ENCODE measurements at regions not wholly inside any gene's neighbourhood (a gene's known extent, or its start where the extent isn't known, plus 50 kb on each side); places are given as distances from the start of the nearest gene placed in this dataset.

GRCh38 chr1:11338284-11338924 is 65.4 kb downstream of the UBIAD1 start:
- no peak for DNase-seq

DNA sequence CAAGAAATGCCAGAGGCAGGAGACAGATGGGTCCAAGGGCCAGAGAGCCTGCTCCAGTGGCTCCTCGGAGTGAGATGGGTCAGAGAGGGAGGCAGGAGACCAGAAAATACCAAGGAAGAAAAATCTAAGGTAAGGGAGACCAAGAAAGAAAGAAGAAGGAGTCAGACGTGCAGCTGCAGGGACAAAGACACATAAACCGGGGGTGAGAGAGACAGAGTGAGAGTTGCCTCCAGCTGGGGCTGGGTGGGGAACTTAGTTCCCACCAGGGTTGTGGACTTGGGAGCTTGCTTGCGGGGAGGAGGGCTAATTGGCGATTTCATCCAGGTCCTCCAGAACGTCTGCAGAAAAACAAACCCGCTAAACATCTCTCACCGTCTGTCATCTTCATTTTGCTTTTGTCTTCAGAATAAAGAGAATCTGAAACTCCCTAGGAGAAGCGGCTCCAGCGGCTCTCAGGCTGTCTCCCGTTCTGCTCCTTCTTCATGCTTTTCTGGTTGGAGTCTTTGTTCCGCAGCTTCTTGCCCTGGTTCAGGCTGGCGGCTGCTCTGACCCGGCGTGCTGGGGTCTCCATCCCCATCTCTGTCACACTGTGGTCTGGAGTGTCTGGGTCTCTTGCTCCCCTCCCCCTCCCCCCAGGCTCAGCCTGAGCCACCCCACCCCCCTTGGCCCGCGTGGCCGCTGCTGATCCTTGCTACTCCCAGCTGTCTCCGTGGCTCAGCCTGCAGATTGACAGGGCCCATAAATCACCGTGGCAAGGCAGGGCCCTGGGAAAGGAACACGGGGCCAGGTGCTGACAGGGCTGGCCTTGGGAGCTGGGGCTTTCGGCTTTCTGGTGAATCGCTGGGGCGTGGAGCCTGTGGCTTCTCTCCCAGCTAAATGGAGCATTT is 66.6 kb downstream of the UBIAD1 start:
- DNase-seq: peak; percentile 41

DNA sequence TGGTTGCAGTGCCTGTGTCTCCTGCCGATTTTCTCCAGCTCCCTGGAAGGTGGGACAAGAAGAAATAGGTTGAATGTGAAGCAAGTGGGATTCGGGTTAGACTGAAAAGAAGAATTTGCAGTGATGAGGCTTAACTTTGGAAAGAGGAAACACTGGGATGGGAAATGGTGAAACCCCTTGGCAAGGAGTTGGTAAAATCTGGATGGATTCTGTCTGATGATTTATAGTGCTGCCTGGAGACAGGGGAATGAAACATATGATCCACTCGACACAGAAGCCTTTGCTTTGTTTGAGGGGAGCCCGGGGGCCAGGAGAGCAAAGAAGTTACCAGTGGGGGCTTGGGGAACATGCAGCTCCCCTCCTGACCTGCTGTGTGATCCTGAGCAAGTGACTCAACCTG is 67.2 kb downstream of the UBIAD1 start:
- no peak for DNase-seq

DNA sequence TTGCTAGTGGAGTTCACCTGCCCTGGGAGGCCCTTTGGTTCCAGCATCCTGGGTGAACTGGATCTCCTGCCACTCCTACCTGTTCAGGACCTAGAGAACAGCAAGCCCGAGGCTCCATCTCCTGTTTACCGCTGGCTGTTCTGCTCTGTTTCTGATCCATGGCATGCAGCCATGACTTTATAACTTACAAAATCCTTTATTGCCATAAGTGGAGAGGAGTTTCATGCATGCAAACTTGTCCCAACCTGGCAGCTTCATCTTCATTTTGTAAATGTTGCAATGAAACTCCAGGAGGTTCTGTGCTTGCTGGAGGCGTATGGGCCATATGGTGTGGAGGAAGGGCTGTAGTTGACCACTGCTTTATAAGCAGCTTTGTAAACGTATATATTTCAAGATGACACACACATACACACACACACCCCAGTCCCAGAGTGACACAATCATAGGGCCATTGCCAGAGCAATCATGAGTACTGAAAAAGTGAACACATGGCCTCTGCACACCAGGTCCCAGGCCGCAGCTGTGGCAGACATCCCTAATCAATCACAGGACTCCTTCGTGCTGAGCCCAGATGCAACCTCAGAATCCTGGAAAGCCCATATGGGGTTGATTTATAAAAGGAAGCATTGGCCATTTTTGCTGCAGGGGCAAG is 69.0 kb downstream of the UBIAD1 start:
- DNase-seq: no peak

GRCh38 chr1:11342621-11343032 is 69.6 kb downstream of the UBIAD1 start:
- peak; percentile 16 for DNase-seq

DNA sequence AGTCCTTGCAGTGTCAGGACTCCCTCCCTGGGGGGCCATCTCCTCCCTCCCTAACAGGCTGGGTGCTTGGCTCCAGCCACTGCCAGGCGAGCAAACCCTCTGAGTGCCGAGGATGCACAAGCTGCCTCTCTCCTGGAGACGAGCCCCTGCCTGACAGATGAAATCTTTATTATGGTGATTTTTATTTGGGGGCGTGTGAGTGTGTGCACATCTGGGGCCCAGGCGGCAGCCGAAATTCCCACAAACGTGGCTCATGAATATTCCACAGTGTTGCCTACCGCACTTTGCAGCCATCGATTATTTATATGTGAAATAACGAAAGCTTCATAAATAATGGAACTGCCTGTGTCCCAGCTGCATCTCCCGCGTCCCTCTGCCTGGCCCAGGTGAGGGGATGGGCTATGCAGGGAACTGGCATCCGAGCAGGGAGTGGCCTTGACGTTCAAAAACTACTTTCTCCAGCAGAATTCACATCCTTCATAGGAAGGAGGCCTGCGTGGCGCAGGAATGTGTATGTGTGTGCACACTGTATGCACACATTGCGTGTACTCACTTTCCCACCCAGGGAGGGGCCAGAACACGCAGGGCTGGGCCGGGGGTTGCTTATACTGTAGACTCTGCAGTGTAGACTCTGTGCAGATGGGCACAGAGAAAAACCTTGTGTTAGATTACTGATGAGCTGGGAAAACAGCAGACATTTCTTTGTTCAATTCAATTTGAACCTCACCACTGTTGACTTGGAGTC is 73.1 kb downstream of the UBIAD1 start:
- no peak for DNase-seq

- no peak for DNase-seq
Measured at GRCh38 chr1:11350265-11350664, 77.3 kb downstream of the UBIAD1 start.

- DNase-seq: no peak
Measured at GRCh38 chr1:11352058-11352715, 79.2 kb downstream of the UBIAD1 start.

DNA sequence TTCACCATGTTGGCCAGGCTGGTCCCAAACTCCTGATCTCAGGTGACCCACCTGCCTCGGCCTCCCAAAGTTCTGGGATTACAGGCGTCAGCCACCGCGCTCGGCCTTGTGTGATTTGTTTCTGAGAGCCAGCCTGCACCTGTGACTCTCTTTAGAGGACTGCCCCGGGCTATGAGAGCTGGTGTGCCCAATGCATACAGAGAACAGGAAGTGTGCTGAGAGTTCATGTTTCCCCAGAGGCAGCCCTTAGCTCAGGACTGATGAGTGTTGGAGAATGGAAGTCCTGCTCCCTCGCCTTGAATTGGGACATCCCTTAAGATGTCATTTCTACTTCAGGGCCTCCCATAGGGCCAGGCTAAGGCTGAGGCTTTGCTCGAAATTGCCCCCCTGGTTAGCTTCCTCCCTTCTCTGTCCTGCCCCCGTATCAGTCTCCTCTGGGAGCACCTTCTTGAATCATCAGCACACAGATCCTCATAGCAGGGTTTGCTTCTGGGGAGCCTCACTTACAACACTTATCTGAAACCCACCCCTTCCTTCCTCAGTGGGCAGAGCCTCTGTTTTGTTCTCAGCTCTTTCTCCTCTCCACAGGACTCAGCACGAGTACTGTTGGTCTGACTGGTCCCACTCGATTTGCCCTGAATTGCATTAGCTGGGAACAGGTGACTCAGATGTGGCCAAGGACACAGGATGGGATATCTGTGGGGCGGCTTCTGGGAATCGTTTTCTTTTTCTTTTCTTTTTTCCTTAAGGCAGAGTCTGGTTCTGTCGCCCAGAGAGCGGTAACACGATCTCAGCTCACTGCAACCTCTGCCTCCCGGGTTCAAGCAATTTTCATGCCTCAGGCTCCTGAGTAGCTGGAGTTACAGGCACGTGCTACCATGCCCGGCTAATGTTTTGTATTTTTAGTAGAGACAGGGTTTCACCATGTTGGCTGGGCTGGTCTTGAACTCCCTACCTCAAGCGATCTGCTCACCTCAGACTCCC is 80.1 kb downstream of the UBIAD1 start:
- no peak for DNase-seq

- no peak for DNase-seq
Measured at GRCh38 chr1:11354893-11355553, 82.0 kb downstream of the UBIAD1 start.

DNA sequence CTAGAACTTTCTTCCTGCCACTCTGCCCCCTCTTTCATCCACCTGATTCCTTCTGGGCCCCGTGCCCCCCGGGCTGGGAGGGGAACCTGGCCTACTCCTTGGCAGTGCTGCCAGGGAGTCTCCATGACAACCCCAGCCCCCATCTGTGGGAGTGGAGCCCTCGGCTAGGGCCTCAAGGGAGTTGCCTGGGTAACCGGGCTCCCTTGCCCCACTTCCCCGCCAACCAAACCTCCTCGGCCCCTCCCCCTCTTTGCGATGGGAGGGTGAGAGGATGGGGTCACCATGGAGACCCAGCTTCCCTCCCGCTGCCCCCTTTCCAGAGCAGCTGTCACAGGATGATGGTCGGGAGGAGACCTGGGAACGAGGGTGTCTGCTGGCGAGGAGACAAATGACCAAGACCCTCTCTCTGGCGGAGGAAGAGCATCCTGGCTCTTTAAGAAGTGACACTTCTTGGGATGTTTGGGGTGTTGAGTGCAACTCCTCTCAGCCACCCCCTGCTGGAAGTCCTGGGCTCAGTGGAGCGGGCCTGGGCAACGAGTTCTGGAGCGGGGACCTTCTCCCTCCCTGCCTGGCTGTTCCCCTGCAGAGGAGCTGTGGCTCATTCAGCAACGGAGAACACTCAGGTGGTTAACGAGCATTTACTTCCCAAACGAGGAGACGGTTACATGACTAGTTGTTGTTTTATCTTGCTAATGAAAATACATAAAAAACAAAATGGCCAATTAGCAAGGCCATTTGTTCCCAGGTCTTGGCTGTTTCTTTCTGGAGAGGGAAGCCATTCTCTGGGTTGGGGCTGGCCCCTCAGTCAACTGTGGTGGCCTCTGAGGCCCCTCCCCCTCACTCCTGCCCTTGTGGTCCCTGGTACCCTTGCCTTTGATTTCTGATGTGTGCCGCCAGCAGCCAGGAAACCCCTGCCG is 82.8 kb downstream of the UBIAD1 start:
- DNase-seq: no peak

GRCh38 chr1:11357276-11357675 is 84.3 kb downstream of the UBIAD1 start:
- no peak for DNase-seq

- no peak for DNase-seq
Measured at GRCh38 chr1:11358984-11359383, 86.0 kb downstream of the UBIAD1 start.

DNA sequence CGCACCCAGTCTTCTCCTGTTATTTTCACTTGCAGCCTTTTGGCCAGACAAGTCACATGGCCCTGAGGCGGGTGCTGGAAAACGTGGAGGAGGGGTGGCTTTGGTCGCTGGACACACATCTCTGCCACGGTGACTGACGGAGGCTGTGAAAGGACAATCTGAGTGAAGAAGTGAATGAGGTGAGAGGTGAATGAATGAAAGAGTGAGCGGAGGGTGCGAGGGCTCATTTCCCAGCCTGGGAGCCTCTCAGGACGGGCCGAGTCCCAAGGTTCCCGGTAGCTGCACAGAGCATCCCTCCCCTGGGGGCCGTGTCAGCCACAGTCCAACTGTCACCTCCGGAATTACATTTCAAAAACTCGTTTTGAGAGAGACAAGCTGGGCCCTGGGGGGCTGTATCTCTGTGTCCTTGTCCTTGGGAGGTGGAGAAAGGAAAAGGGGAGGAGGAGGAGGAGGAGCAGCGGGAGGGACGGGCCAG is 89.6 kb downstream of the UBIAD1 start:
- DNase-seq: no peak

GRCh38 chr1:11364170-11364569 is 91.2 kb downstream of the UBIAD1 start:
- DNase-seq: peak; percentile 50

GRCh38 chr1:11365744-11366387 is 92.9 kb downstream of the UBIAD1 start:
- DNase-seq: no peak

DNA sequence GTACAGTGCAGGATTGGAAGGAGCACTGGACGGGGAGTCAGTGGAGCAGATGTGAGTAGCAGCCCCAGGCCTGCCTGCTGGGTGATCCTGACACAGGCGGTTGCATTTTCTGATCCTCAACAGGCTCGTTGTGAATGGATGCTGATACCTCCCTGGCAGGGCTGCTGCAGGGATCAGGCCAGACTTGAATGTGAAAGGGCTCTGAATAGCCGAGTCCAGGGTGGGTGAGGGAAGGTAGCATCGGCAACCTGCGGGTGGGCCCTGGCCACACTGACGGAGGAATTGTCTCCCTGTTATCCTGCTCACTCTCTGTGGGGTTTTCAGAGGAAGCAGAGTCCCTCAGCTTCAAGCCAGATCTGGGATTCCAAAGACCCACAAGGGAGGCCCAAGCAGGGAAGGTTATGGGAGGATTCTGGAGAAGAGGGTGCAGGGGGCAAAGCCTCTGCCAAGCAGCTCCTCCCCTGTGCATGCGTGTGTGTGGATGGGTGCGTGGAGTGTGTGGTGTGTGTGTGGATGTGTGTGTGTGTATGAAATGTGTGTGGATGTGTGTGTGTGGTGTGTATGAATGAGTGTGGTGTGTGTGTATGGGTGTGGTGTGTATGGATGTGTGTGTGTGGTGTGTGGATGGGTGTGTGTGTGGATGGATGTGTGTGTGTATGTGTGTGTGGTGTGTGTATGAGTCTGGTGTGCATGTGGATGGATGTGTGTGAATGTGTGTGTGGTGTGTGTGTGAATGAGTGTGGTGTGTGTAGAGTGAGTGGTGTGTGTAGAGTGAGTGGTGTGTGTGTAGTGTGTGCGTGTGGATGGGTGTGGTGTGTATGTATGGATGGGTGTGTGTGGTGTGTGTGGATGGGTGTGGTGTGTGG is 100.3 kb downstream of the UBIAD1 start:
- no peak for DNase-seq

All from NCI-H2029 (cell line).